NCI-H1930 (cell line): ENCODE measurements at regions not wholly inside any gene's neighbourhood (a gene's known extent, or its start where the extent isn't known, plus 50 kb on each side); places are given as distances from the start of the nearest gene placed in this dataset.
"Not testable (repeated sequence)": the region's sequence is repeated elsewhere in the genome, so short reads cannot be mapped to it uniquely, and the experiment has no call there.

Experiments used
- DNase-seq, 2 experiments: peaks; one replicate each; lab custom pipeline; 2025; lab: John Stamatoyannopoulos, UW

GRCh38 chr9:82382887-82383616 lies 394.5 kb downstream of the SPATA31D1 start:
- DNase-seq: no peak

- DNase-seq: no peak
Measured at GRCh38 chr9:82385633-82386032, 397.1 kb downstream of the SPATA31D1 start.

DNA sequence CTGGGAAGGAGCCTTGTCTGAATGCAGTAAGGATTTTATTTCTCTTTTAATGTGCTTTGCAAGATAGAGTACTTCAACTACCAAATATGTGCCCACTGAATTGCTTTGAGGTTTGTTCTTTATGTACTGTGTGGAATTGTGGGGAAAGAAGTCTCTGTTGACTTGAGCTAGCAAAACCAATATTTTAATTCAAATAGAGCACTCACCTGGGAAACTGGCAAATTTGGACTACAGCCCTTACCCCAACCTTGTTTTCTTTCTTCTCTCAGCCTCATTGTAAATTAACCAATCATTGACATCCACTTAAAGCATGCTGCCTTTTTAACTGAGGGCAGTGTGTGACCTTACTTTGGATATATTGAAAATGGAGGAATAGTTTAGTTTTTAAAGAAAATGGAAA lies 409.0 kb downstream of the SPATA31D1 start:
- no peak for DNase-seq

DNA sequence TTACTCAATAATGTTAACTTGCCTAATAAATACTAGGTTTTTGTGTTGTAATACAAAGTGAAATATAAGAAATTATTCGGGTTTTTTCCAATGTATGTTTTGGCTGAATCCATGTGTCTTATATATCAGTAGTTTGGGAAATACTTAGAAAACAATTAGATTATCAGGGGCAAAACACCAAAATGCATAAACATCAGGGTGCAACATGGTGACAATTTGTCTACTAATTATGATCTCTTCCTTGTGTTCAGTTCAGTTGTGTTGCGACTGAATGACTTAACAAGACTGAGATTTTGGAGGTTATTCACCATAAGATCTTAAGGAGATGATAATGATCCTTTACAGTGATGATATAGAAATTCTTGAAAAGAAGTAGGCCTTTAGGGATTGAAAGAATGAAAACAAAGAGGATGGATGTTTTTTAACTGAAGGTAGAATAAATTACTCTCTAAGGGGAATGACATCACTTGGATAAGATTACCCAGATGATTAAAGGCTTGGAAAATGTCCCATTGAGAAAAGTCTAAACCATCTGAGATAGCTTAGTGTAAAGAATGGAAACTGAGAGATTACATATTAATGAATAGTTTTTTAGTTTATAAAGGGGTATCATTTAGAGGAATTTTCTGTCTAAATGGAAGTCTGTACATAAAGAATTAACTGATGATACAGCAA lies 415.8 kb downstream of the SPATA31D1 start:
- no peak for DNase-seq

- DNase-seq: no peak
Measured at GRCh38 chr9:82404881-82405280, 416.3 kb downstream of the SPATA31D1 start.

- DNase-seq: no peak
Measured at GRCh38 chr9:82406456-82407085, 418.0 kb downstream of the SPATA31D1 start.

DNA sequence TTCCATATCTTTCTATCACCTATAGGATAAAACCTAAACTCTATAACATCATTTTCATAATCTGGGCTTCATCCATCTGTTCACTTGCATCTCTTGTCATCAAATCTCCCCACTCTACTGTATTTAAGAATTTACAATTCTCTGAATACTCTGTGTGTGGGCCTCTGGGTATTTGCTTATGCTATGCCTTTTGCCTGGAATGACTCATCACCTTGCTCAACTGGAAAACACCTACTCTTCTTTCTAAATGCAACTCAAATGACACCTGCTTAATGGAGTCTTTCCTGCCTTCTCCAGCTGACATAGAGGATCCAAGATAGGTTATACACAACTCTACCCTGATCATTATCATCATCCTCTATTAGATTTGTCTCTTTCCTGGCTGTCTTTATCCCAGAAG lies 421.7 kb downstream of the SPATA31D1 start:
- no peak for DNase-seq

GRCh38 chr9:82410866-82411265 lies 422.3 kb downstream of the SPATA31D1 start:
- no peak for DNase-seq

GRCh38 chr9:82412586-82413305 lies 424.2 kb downstream of the SPATA31D1 start:
- no peak for DNase-seq

GRCh38 chr9:82417501-82417900 lies 428.9 kb downstream of the SPATA31D1 start:
- DNase-seq: no peak

GRCh38 chr9:82418334-82418733 lies 429.8 kb downstream of the SPATA31D1 start:
- no peak for DNase-seq

- DNase-seq: no peak
Measured at GRCh38 chr9:82419696-82420486, 431.3 kb downstream of the SPATA31D1 start.

DNA sequence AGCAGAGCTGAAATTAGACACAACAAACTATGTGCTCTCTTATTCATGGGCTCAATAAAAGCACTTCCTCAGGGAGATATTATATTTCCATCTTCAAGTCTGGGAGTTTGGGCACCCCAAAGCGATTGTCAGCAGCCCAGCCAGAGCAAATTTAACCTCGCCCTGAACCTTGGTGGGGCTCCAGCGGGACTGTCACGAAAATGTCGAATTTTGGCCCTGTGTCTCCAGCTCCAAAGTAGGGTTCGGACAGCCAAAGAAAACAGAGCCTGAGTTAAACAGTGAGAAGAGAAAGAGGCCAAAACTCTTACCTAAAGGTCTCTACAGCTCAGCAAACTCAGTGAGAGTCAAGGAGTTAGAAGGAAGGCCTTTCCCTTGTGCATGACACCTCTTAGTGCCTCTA lies 432.9 kb downstream of the SPATA31D1 start:
- DNase-seq: no peak

DNA sequence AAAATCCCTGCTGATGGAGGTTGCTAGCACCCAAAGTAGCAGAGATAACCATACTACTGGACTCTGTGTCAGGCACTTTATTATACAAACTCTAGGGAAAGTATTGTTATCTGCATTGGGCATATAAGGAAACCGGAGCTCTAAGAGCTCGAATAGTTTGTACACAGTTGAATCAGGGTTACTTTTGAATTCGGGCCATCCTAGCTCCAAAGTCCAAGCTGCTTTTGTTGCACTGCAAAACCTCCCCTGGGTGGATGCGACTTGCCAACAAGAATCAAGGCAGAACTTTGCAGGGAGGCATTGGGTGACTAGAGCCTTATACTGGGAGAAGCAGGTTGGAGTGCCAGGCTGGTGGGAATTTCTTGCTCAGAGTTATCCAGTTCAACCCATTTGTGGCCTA lies 435.1 kb downstream of the SPATA31D1 start:
- no peak for DNase-seq

DNA sequence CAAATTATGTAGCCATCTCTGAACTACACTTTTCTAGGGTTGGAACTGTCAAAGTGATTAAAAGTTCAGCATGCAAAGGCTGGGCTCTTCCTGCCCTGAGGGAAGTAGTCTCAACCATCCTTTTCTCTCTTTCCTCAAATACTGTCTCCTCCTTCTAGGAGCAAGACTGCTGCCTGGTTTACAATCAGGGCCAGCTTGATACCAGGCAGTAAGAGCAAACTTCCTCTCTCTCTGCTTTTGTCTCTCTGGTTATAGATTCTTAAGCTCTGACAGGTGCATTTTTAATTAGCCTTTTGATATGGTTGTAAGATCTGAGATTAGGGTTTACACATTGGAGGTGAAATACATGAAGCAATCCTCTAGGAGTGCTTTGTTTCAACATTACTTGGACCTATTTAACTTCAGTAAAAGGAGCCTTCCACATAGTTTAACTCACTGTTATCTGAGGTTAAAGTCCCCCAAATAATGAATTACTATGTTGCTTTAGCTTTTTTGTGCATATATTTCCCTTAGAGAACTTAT lies 436.1 kb downstream of the SPATA31D1 start:
- DNase-seq: no peak

DNA sequence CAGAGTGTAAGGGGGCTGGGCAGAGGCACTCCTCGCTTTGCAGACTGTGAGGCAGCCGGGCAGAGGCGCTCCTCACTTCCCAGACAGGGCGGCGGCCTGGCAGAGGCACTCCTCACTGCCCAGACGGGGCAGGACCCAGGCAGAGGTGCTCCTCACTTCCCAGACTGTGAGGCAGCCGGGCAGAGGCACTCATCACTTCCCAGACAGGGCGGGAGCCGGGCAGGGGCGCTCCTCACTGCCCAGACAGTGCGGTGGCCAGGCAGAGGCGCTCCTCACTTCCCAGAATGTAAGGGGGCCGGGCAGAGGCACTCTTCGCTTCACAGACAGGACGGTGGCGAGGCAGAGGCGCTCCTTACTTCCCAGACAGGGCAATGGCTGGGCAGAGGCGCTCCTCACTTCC lies 442.5 kb downstream of the SPATA31D1 start:
- DNase-seq: no peak

DNA sequence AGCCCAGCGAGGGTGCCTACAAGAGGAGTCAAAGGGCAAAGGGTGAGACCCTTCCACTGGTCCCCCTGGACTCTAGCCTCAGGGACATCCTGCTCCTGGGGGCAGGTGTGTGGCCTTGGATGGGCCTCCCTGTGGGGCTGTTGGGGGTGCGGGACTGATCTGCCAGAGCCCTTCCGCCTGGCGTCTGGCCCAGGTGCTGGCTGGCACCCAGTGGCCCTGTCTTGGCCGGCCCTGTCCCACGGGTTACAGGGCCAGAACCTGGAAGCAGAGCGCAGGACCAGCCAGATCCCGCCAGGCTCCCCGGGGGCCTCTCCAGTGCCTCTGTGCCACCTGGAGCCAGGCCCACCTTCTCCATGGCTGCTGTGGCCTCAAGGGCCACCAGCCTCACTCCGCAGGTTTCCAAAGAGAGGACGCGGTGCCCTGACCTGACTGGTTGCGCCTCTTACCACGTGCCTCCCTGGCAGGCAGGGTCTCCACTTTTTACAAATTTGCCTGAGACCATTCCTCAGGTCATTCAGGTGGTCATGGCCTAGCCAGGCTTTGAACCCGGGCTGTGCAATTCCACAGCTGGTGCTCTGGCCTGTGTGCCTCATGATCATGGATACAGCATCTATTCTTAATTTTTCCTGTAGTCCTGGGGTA lies 444.8 kb downstream of the SPATA31D1 start:
- DNase-seq: not testable (repeated sequence)

GRCh38 chr9:82436475-82436874 lies 447.9 kb downstream of the SPATA31D1 start:
- no peak for DNase-seq

DNA sequence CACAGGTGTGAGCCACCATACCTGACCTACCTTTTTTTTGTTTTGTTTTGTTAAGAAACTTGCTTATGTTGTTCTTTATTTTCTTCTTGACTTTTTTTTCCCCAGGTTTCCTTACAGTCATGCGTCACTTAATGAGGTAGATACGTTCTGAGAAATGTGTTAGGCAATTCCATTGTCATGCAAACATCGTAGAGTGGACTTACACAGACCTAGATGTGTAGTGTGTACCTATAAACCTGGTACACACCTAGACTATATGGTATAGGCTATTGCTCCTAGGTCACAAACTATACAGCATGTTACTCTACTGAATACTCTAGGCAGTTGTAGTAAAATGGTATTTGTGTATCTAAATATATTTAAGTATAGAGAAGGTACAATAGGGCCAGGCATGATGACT lies 448.6 kb downstream of the SPATA31D1 start:
- DNase-seq: not testable (repeated sequence)

- no peak for DNase-seq
Measured at GRCh38 chr9:82438581-82438980, 450.0 kb downstream of the SPATA31D1 start.

DNA sequence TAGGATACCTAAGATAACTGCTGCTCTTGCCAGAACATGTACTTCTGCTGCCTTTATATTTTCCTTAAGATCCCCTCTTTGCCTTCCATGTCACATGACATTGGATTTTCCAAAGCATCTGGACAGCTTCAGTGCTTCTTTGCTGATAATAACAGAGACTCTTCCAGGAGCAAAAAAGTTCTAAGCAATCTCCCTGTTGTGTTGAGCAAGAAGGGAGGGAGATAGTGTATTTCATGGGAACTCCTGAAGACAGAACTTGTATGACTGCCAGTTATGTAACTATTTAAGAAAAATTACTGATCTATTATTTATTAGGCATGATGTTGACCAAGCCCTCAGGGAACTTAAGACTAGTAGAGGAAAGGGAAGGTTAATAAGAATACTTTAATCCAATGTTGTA lies 454.7 kb downstream of the SPATA31D1 start:
- no peak for DNase-seq
